DOHH2 (cell line): ENCODE measurements at regions not wholly inside any gene's neighbourhood (a gene's known extent, or its start where the extent isn't known, plus 50 kb on each side); places are given as distances from the start of the nearest gene placed in this dataset.

Experiments used
- EZH2phosphoT487 ChIP-seq: fragments of 200-600 bp; sonication (generic); IDR thresholded peaks from 2 replicates; pipeline ENCODE4 v1.6.1; 2017; ENCODE audit warnings: borderline replicate concordance, mild to moderate bottlenecking, antibody characterized with exemption, low read length, moderate library complexity, mixed read lengths
- TF ChIP-seq, protein P1 (sequence below): fragments of 200-600 bp; sonication (generic); IDR thresholded peaks from one replicate; pipeline ENCODE4 v1.5.1; 2014; ENCODE audit warnings: antibody characterized with exemption, mild to moderate bottlenecking, low read depth, low read length; ENCODE audit not compliant: poor library complexity, severe bottlenecking

DNA sequence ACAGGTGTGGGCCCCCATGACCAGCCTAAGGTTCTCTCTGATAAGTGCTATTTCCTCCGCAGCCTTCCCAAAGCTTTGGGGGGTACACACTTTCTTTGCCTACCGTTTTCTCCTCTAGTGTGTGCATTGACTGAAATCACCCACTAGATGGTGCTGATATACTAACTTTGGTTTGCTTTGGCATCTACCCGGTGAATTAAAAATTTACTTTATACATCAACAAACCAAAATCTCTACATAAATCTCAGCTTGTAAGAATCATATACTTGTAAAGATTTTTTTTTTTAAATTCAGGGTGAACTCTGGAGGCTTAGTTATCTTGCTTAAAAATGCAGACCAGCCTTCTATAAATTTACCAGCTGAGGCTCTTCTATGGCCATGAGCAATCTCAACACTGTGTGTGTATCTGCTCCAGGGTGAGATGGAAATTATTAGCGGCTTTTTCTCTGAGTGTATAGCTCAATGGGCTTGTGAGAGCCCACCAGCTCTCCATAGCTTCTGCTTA lies 475.7 kb upstream of the TNC start:
- TF ChIP-seq, protein P1, sequence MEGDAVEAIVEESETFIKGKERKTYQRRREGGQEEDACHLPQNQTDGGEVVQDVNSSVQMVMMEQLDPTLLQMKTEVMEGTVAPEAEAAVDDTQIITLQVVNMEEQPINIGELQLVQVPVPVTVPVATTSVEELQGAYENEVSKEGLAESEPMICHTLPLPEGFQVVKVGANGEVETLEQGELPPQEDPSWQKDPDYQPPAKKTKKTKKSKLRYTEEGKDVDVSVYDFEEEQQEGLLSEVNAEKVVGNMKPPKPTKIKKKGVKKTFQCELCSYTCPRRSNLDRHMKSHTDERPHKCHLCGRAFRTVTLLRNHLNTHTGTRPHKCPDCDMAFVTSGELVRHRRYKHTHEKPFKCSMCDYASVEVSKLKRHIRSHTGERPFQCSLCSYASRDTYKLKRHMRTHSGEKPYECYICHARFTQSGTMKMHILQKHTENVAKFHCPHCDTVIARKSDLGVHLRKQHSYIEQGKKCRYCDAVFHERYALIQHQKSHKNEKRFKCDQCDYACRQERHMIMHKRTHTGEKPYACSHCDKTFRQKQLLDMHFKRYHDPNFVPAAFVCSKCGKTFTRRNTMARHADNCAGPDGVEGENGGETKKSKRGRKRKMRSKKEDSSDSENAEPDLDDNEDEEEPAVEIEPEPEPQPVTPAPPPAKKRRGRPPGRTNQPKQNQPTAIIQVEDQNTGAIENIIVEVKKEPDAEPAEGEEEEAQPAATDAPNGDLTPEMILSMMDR, result peak; percentile 70
- TF ChIP-seq EZH2phosphoT487, result no peak
